ENCODE measurements at regions not wholly inside any gene's neighbourhood (a gene's known extent, or its start where the extent isn't known, plus 50 kb on each side); places are given as distances from the start of the nearest gene placed in this dataset.

DNA sequence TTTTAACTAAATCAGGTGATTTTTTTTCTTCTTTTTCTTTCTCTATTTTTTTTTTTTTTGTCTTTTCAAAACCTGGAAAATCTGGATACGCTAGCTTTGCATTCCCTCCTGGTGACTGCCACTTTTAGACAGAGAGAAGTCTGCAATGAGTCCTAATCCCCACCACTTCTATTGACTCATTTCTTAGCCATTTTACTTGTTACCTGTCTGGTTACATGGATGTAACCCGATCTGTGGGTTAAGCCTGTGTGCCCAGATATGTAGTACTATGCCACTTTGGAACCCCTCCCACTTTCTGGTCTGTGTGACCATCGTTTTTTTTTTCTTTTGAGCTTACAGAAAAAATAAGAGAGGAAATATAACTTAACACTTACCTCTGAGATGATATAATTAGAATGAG is 817.8 kb upstream of the PCDH9 start:
- BruUV-seq (replicated peaks), result no TSS peak
- H2AFZ ChIP-seq (ENCODE audit: low read length), result no peak overlapping the region
- H3K27ac ChIP-seq (ENCODE audit: low read length), result no peak overlapping the region
- no peaks in the 10 kb centered on the region for H3K79me2 ChIP-seq (ENCODE audit: low read length)
- POLR2A ChIA-PET (ENCODE audit: unreplicated experiment), result no interaction called here
- no peaks in the 10 kb centered on the region for H4K20me1 ChIP-seq (ENCODE audit: low read length)
- no peaks in the 10 kb centered on the region for H3K9me3 ChIP-seq (ENCODE audit: low read length)
- H3K4me2 ChIP-seq (ENCODE audit: low read length), result no peak overlapping the region
- TF ChIP-seq EZH2 (IDR thresholded peaks at IDR 0.05; ENCODE audit: low read length, unreplicated experiment), result no peak
- no peak for TF ChIP-seq EZH2phosphoT487 (IDR thresholded peaks at IDR 0.05; ENCODE audit: borderline replicate concordance, low read length)
- TF ChIP-seq, protein P1, sequence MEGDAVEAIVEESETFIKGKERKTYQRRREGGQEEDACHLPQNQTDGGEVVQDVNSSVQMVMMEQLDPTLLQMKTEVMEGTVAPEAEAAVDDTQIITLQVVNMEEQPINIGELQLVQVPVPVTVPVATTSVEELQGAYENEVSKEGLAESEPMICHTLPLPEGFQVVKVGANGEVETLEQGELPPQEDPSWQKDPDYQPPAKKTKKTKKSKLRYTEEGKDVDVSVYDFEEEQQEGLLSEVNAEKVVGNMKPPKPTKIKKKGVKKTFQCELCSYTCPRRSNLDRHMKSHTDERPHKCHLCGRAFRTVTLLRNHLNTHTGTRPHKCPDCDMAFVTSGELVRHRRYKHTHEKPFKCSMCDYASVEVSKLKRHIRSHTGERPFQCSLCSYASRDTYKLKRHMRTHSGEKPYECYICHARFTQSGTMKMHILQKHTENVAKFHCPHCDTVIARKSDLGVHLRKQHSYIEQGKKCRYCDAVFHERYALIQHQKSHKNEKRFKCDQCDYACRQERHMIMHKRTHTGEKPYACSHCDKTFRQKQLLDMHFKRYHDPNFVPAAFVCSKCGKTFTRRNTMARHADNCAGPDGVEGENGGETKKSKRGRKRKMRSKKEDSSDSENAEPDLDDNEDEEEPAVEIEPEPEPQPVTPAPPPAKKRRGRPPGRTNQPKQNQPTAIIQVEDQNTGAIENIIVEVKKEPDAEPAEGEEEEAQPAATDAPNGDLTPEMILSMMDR (conservative IDR thresholded peaks at IDR 0.05; ENCODE audit: low read depth, low read length), result no peak
- no peak overlapping the region for H3K4me3 ChIP-seq (ENCODE audit: low read length)
- intact Hi-C loops (cut with micrococcal nuclease), result no loop called here
- no peaks in the 10 kb centered on the region for H3F3A ChIP-seq (ENCODE audit: low read length, unreplicated experiment)
- H3K9ac ChIP-seq (ENCODE audit: low read length), result no peak overlapping the region
- no peaks in the 10 kb centered on the region for H3K36me3 ChIP-seq (ENCODE audit: low read depth, low read length)
- ATAC-seq (peak; percentile 56), DNase-seq (peak; percentile 49)
- no peaks in the 10 kb centered on the region for H3K9me2 ChIP-seq (replicated peaks; ENCODE audit: low read length)
- CTCF ChIA-PET, result interaction anchor here (0.6 kb wide), 1 partner anchor 175 kb away, joined by 3 read pairs; no protein-coding TSS in a partner anchor
- no peaks in the 10 kb centered on the region for H3K4me1 ChIP-seq (ENCODE audit: insufficient read depth, low read length)
- H3K27me3 ChIP-seq (ENCODE audit: low read length), result no peaks in the 10 kb centered on the region

DNA sequence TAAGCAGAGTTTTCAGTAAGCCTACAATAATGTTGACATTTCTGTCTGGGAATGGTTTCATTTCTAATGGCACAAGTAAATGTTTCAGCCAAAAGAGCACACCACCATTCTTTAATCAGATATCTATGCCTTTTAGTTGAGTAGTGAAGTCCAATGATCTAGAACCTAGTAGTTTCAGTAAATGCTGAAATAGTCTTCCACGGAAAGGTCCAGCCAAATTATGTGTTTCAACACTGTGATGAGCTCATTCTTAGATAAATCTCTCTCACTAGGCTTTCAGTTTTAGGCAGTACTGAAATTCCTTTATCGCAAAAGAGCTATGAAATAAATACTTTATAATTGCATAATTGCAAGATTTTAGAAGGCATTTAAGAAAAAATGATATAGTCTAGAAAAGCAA is 816.8 kb upstream of the PCDH9 start:
- no peaks in the 10 kb centered on the region for H3K4me1 ChIP-seq (ENCODE audit: insufficient read depth, low read length)
- H3K4me2 ChIP-seq (ENCODE audit: low read length), result no peak overlapping the region
- H3K79me2 ChIP-seq (ENCODE audit: low read length), result no peaks in the 10 kb centered on the region
- intact Hi-C loops (cut with micrococcal nuclease), result no loop called here
- ATAC-seq (no peak), DNase-seq (no peak)
- POLR2A ChIA-PET (ENCODE audit: unreplicated experiment), result no interaction called here
- no peaks in the 10 kb centered on the region for H3K9me2 ChIP-seq (replicated peaks; ENCODE audit: low read length)
- H4K20me1 ChIP-seq (ENCODE audit: low read length), result no peaks in the 10 kb centered on the region
- H3F3A ChIP-seq (ENCODE audit: low read length, unreplicated experiment), result no peaks in the 10 kb centered on the region
- no peak overlapping the region for H2AFZ ChIP-seq (ENCODE audit: low read length)
- TF ChIP-seq, protein P1 (conservative IDR thresholded peaks at IDR 0.05; ENCODE audit: low read depth, low read length), result no peak
- TF ChIP-seq EZH2 (IDR thresholded peaks at IDR 0.05; ENCODE audit: low read length, unreplicated experiment), result no peak
- TF ChIP-seq EZH2phosphoT487 (IDR thresholded peaks at IDR 0.05; ENCODE audit: borderline replicate concordance, low read length), result no peak
- H3K27ac ChIP-seq (ENCODE audit: low read length), result no peak overlapping the region
- no peaks in the 10 kb centered on the region for H3K36me3 ChIP-seq (ENCODE audit: low read depth, low read length)
- no peaks in the 10 kb centered on the region for H3K27me3 ChIP-seq (ENCODE audit: low read length)
- H3K9me3 ChIP-seq (ENCODE audit: low read length), result no peaks in the 10 kb centered on the region
- no TSS peak for BruUV-seq (replicated peaks)
- H3K9ac ChIP-seq (ENCODE audit: low read length), result no peak overlapping the region
- no peak overlapping the region for H3K4me3 ChIP-seq (ENCODE audit: low read length)
- CTCF ChIA-PET, result no interaction called here

DNA sequence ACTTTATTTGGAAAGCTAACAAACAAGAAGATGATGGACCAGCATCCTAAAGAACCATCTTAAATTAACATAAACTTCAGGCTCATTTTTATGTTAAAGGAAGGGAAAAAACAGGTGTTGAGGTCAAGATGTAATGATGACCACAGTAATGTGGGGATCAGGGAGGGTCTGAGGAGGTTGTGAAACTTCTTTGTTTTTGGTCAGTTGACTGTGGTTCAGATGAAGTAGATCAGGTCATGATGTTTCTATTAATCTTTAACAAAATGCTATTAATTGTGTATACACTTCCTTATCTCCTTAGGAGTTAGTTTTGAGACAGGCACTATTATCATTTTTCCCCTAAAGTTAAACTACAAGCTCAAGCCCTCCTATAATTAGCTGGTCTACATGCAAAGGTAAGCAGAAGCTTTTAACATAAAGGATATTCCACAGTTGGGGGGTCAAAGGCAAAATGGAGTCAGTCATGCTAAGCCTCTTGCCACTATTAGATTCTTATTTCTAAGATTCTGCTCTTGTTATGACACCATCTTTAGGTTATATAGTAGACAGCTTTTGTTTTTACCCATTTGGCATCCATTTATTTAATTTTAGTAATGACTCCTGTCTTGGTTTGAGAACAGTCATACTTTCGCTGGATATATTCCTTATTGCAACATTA is 800.1 kb upstream of the PCDH9 start:
- H3K9ac ChIP-seq (ENCODE audit: low read length), result no peak overlapping the region
- H3K9me3 ChIP-seq (ENCODE audit: low read length), result no peaks in the 10 kb centered on the region
- CTCF ChIA-PET, result no interaction called here
- no peak overlapping the region for H3K4me3 ChIP-seq (ENCODE audit: low read length)
- no peak overlapping the region for H3K4me2 ChIP-seq (ENCODE audit: low read length)
- no TSS peak for BruUV-seq (replicated peaks)
- H3K4me1 ChIP-seq (ENCODE audit: insufficient read depth, low read length), result no peaks in the 10 kb centered on the region
- DNase-seq, result no peak
- intact Hi-C loops (cut with micrococcal nuclease), result no loop called here
- no peak for ATAC-seq
- no peaks in the 10 kb centered on the region for H3K79me2 ChIP-seq (ENCODE audit: low read length)
- H3K9me2 ChIP-seq (replicated peaks; ENCODE audit: low read length), result no peaks in the 10 kb centered on the region
- H3F3A ChIP-seq (ENCODE audit: low read length, unreplicated experiment), result no peaks in the 10 kb centered on the region
- H3K27me3 ChIP-seq (ENCODE audit: low read length), result no peaks in the 10 kb centered on the region
- POLR2A ChIA-PET (ENCODE audit: unreplicated experiment), result no interaction called here
- no peak overlapping the region for H3K27ac ChIP-seq (ENCODE audit: low read length)
- no peak overlapping the region for H2AFZ ChIP-seq (ENCODE audit: low read length)
- TF ChIP-seq EZH2phosphoT487 (IDR thresholded peaks at IDR 0.05; ENCODE audit: borderline replicate concordance, low read length) (no peak), EZH2 (IDR thresholded peaks at IDR 0.05; ENCODE audit: low read length, unreplicated experiment) (no peak)
- TF ChIP-seq, protein P1 (conservative IDR thresholded peaks at IDR 0.05; ENCODE audit: low read depth, low read length), result no peak
- no peaks in the 10 kb centered on the region for H4K20me1 ChIP-seq (ENCODE audit: low read length)
- no peaks in the 10 kb centered on the region for H3K36me3 ChIP-seq (ENCODE audit: low read depth, low read length)

Data from PC-3 (cell line).